Trophoblast cell (in vitro differentiated cells and primary cell): ENCODE measurements at regions not wholly inside any gene's neighbourhood (a gene's known extent, or its start where the extent isn't known, plus 50 kb on each side); places are given as distances from the start of the nearest gene placed in this dataset.

Experiments used
- DNase-seq, 2 donors: peaks; one replicate each; pipeline ENCODE4 v3.0.0-alpha.2; 2016
- H2AFZ ChIP-seq: 2 replicates; pipeline ENCODE4 v1.6.1; 2013; ENCODE audit warnings: low read length, moderate library complexity, mild to moderate bottlenecking; ENCODE audit not compliant: insufficient read depth, poor library complexity
- H2AK5ac ChIP-seq: 2 replicates; pipeline ENCODE4 v1.6.1; 2013; ENCODE audit warnings: mild to moderate bottlenecking, low read length
- H2BK120ac ChIP-seq: 2 replicates; pipeline ENCODE4 v1.6.1; 2013; ENCODE audit warnings: low read length, mild to moderate bottlenecking, moderate library complexity; ENCODE audit not compliant: insufficient read depth, poor library complexity
- H2BK12ac ChIP-seq: 2 replicates; pipeline ENCODE4 v1.6.1; 2013; ENCODE audit warnings: mild to moderate bottlenecking, low read length, moderate library complexity
- H2BK5ac ChIP-seq: 2 replicates; pipeline ENCODE4 v1.6.1; 2013; ENCODE audit warnings: low read length, low read depth, moderate library complexity, mild to moderate bottlenecking; ENCODE audit not compliant: poor library complexity
- H3K14ac ChIP-seq: 2 replicates; pipeline ENCODE4 v1.6.1; 2013; ENCODE audit warnings: mild to moderate bottlenecking, low read length
- H3K18ac ChIP-seq: 2 replicates; pipeline ENCODE4 v1.6.1; 2013; ENCODE audit warnings: mild to moderate bottlenecking, low read length
- H3K23ac ChIP-seq: 2 replicates; pipeline ENCODE4 v1.6.1; 2013; ENCODE audit warnings: low read length
- H3K27ac ChIP-seq: 2 replicates; pipeline ENCODE4 v1.5.1; 2013; ENCODE audit warnings: low read depth, mild to moderate bottlenecking, inconsistent platforms, low read length, moderate library complexity
- H3K27me3 ChIP-seq: 2 replicates; pipeline ENCODE4 v1.6.1; 2013; ENCODE audit warnings: inconsistent platforms, mild to moderate bottlenecking, low read length, moderate library complexity; ENCODE audit not compliant: insufficient read depth
- H3K36me3 ChIP-seq, 2 experiments: 1 replicate in 1 of 2; 2 replicates in 1 of 2; pipeline ENCODE4 v1.6.1; 2013; ENCODE audit warnings: low read length in 2 of 2, mild to moderate bottlenecking in 2 of 2, moderate library complexity in 1 of 2; ENCODE audit not compliant: insufficient read depth in 2 of 2, control insufficient read depth in 1 of 2
- H3K4ac ChIP-seq: 2 replicates; pipeline ENCODE4 v1.6.1; 2013; ENCODE audit warnings: low read depth, mild to moderate bottlenecking, low read length, moderate library complexity
- H3K4me1 ChIP-seq, 2 experiments: 1 replicate in 1 of 2; 2 replicates in 1 of 2; pipeline ENCODE4 v1.6.1; 2013; ENCODE audit warnings: low read length in 2 of 2, mild to moderate bottlenecking in 2 of 2, moderate library complexity in 1 of 2; ENCODE audit not compliant: insufficient read depth in 2 of 2, control insufficient read depth in 1 of 2
- H3K4me2 ChIP-seq: 2 replicates; pipeline ENCODE4 v1.6.1; 2013; ENCODE audit warnings: inconsistent platforms, mild to moderate bottlenecking, low read length, moderate library complexity
- H3K4me3 ChIP-seq: 2 replicates; pipeline ENCODE4 v1.5.1; 2013; ENCODE audit warnings: mild to moderate bottlenecking, low read depth, low read length, inconsistent platforms
- H3K79me1 ChIP-seq: one replicate; pipeline ENCODE4 v1.6.1; 2013; ENCODE audit warnings: low read length
- H3K79me2 ChIP-seq: 2 replicates; pipeline ENCODE4 v1.6.1; 2013; ENCODE audit warnings: low read length, mild to moderate bottlenecking; ENCODE audit not compliant: control insufficient read depth, insufficient read depth, poor library complexity
- H3K9ac ChIP-seq: 2 replicates; pipeline ENCODE4 v1.6.1; 2013; ENCODE audit warnings: mild to moderate bottlenecking, low read length
- H3K9me3 ChIP-seq: 2 replicates; pipeline ENCODE4 v1.6.1; 2013; ENCODE audit warnings: low read depth, mild to moderate bottlenecking, control low read depth, inconsistent platforms, low read length; ENCODE audit not compliant: insufficient read depth
- H4K12ac ChIP-seq: 2 replicates; pipeline ENCODE4 v1.6.1; 2013; ENCODE audit warnings: low read depth, mild to moderate bottlenecking, low read length, moderate library complexity
- H4K8ac ChIP-seq: 2 replicates; pipeline ENCODE4 v1.6.1; 2013; ENCODE audit warnings: low read depth, mild to moderate bottlenecking, low read length, moderate library complexity
- H4K91ac ChIP-seq: one replicate; pipeline ENCODE4 v1.6.1; 2013; ENCODE audit warnings: low read depth, mild to moderate bottlenecking, low read length, moderate library complexity
- WGBS: extraction: QIAGEN DNeasy Blood & Tissue Kit; methylation state at CpG from one replicate; pipeline ENCODE4 v1.1.7; 2013; ENCODE audit warnings: missing lambda C conversion rate; ENCODE audit not compliant: insufficient read length, insufficient coverage; ENCODE audit errors: extremely low coverage; 5-methylcytosine and 5-hydroxymethylcytosine counted together

DNA sequence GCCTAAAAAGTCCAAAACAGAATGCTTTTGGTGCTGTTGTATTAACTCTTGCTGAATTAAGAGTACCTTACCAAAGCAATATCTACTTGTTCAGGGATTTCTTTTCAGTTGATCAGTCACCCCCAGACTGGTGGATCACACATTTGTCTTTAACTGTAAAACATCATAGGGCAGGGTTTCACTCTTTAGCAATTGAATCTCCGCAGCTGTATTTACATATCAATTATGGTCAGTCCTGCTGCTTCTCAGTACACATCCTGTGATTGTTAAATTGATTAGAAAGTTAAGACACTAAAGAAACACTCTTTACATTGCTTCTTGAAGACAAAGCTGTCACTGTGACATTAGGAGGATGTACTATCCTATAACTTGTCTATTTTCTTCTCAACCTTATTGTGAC is 277.1 kb upstream of the ADGRL3 start:
- Histone ChIP-seq H3K79me2 (no peaks in the 10 kb centered on the region), H3K36me3 (no peaks in the 10 kb centered on the region), H3K79me1 (no peaks in the 10 kb centered on the region), H3K4ac (no peak overlapping the region), H3K14ac (no peak overlapping the region), H3K23ac (no peak overlapping the region), H3K18ac (no peak overlapping the region), H4K91ac (no peak overlapping the region), H2AK5ac (no peak overlapping the region), H3K27ac (no peak overlapping the region), H4K8ac (no peak overlapping the region), H3K9me3 (no peaks in the 10 kb centered on the region), H4K12ac (no peak overlapping the region), H3K9ac (no peak overlapping the region), H3K27me3 (no peaks in the 10 kb centered on the region), H3K4me2 (no peak overlapping the region), H3K4me3 (no peak overlapping the region), H2BK5ac (no peak overlapping the region), H2BK120ac (no peak overlapping the region), H3K4me1 (no peaks in the 10 kb centered on the region), H2AFZ (no peak overlapping the region), H2BK12ac (no peak overlapping the region)
- DNase-seq = no peak
- no CpG with 5 or more reads among the region's 1 CpG for WGBS

GRCh38 chr4:60926624-60927023 is 273.5 kb upstream of the ADGRL3 start:
- WGBS = no CpG with 5 or more reads among the region's 2 CpGs
- no peak overlapping the region for H3K27ac ChIP-seq
- H3K9me3 ChIP-seq = no peaks in the 10 kb centered on the region

DNA sequence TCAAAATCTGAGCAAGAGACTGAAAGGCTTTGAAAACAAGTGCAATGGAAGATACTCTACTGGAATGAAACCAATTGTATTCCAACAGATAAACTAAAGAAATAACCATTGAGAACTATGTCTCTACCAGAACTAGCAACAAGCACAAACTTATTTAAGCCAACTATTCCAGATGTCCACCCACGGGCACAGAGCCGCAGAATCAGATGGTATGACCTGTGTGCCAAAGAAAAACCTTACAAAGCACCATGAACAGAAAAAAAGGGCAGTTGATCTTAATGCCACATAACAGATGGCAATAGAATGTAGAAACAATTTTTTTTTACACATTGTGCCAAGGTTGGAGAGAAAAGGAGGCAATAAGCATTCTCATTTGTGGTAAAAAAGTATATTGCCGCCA is 269.3 kb upstream of the ADGRL3 start:
- H3K4me2 ChIP-seq = no peak overlapping the region
- H3K9ac ChIP-seq = no peak overlapping the region
- no peak overlapping the region for H3K27ac ChIP-seq
- H3K79me1 ChIP-seq = peaks cover 2% of the 10 kb centered on the region
- H3K18ac ChIP-seq = no peak overlapping the region
- no peak overlapping the region for H3K23ac ChIP-seq
- no CpG with 5 or more reads among the region's 3 CpGs for WGBS
- H3K4ac ChIP-seq = no peak overlapping the region
- no peak overlapping the region for H2BK12ac ChIP-seq
- H2AFZ ChIP-seq = no peak overlapping the region
- no peaks in the 10 kb centered on the region for H3K36me3 ChIP-seq
- H3K4me3 ChIP-seq = no peak overlapping the region
- H2AK5ac ChIP-seq = no peak overlapping the region
- H3K9me3 ChIP-seq = no peaks in the 10 kb centered on the region
- no peak overlapping the region for H4K91ac ChIP-seq
- H2BK120ac ChIP-seq = no peak overlapping the region
- no peak overlapping the region for H3K14ac ChIP-seq
- H4K8ac ChIP-seq = no peak overlapping the region
- DNase-seq = no peak
- no peak overlapping the region for H2BK5ac ChIP-seq
- H3K79me2 ChIP-seq = no peaks in the 10 kb centered on the region
- no peaks in the 10 kb centered on the region for H3K27me3 ChIP-seq
- H4K12ac ChIP-seq = no peak overlapping the region
- H3K4me1 ChIP-seq = peaks cover 0 to 2% of the 10 kb centered on the region in 2 experiments

More at GRCh38 chr4:60926624-60927023, 273.5 kb upstream of the ADGRL3 start:
- no peak overlapping the region for H2BK120ac ChIP-seq
- no peak overlapping the region for H4K8ac ChIP-seq
- no peaks in the 10 kb centered on the region for H3K4me1 ChIP-seq
- H4K91ac ChIP-seq = no peak overlapping the region
- H3K27me3 ChIP-seq = no peaks in the 10 kb centered on the region
- no peak overlapping the region for H2AK5ac ChIP-seq
- no peak overlapping the region for H3K23ac ChIP-seq
- H3K18ac ChIP-seq = no peak overlapping the region
- H3K36me3 ChIP-seq = no peaks in the 10 kb centered on the region
- H3K9ac ChIP-seq = no peak overlapping the region
- H3K14ac ChIP-seq = no peak overlapping the region
- no peak overlapping the region for H2AFZ ChIP-seq
- no peaks in the 10 kb centered on the region for H3K79me2 ChIP-seq
- H2BK5ac ChIP-seq = no peak overlapping the region
- DNase-seq = no peak
- no peak overlapping the region for H3K4ac ChIP-seq
- H4K12ac ChIP-seq = no peak overlapping the region
- H2BK12ac ChIP-seq = no peak overlapping the region
- H3K4me2 ChIP-seq = no peak overlapping the region
- H3K4me3 ChIP-seq = no peak overlapping the region
- H3K79me1 ChIP-seq = no peaks in the 10 kb centered on the region

GRCh38 chr4:60934566-60935295 is 265.4 kb upstream of the ADGRL3 start:
- H3K9ac ChIP-seq = no peak overlapping the region
- no peak overlapping the region for H4K12ac ChIP-seq
- peaks cover 0 to 2% of the 10 kb centered on the region in 2 experiments for H3K4me1 ChIP-seq
- H3K79me2 ChIP-seq = no peaks in the 10 kb centered on the region
- no peaks in the 10 kb centered on the region for H3K36me3 ChIP-seq
- peak; percentile 93 to 98 for DNase-seq
- no peaks in the 10 kb centered on the region for H3K9me3 ChIP-seq
- no peak overlapping the region for H3K4ac ChIP-seq
- no peak overlapping the region for H3K14ac ChIP-seq
- peak overlapping the region; percentile 73 for H3K27ac ChIP-seq
- H3K79me1 ChIP-seq = peaks cover 2% of the 10 kb centered on the region
- H4K8ac ChIP-seq = peak overlapping the region; percentile 60
- no CpG with 5 or more reads among the region's 4 CpGs for WGBS
- no peaks in the 10 kb centered on the region for H3K27me3 ChIP-seq
- H2BK12ac ChIP-seq = peak overlapping the region; percentile 40
- no peak overlapping the region for H3K4me2 ChIP-seq
- H2BK120ac ChIP-seq = peak overlapping the region; percentile 72
- H2AK5ac ChIP-seq = no peak overlapping the region
- H3K4me3 ChIP-seq = no peak overlapping the region
- peak overlapping the region; percentile 73 for H2BK5ac ChIP-seq
- no peak overlapping the region for H3K23ac ChIP-seq
- peak overlapping the region; percentile 80 for H4K91ac ChIP-seq
- H3K18ac ChIP-seq = no peak overlapping the region
- H2AFZ ChIP-seq = no peak overlapping the region
